Stimulated activated CD4-positive, alpha-beta T cell treated with anti-CD3 and anti-CD28 coated beads, TNF-alpha, amount 100 ng/mL, for 1 hour (primary cell): ENCODE measurements at regions not wholly inside any gene's neighbourhood (a gene's known extent, or its start where the extent isn't known, plus 50 kb on each side); places are given as distances from the start of the nearest gene placed in this dataset.
"Not testable (repeated sequence)": the region's sequence is repeated elsewhere in the genome, so short reads cannot be mapped to it uniquely, and the experiment has no call there.

Experiments
- DNase-seq, 3 donors: peaks; one replicate each; pipeline ENCODE4 v3.0.0-alpha.2; 2020; ENCODE audit warnings: low read depth in 3 of 3, low spot score in 1 of 3

- no peak for DNase-seq
Measured at GRCh38 chr14:37890095-37890494, 294.7 kb downstream of the TTC6 start.

- not testable (repeated sequence) for DNase-seq
Measured at GRCh38 chr14:37891500-37891899, 296.1 kb downstream of the TTC6 start.

GRCh38 chr14:37894463-37894862 lies 299.0 kb downstream of the TTC6 start:
- no peak for DNase-seq

GRCh38 chr14:37899365-37899764 lies 303.9 kb downstream of the TTC6 start:
- no peak for DNase-seq

- DNase-seq: no peak
Measured at GRCh38 chr14:37900561-37900960, 305.1 kb downstream of the TTC6 start.

GRCh38 chr14:37901978-37902377 lies 305.7 kb upstream of the SSTR1 start:
- no peak for DNase-seq

GRCh38 chr14:37903343-37904191 lies 304.1 kb upstream of the SSTR1 start:
- no peak for DNase-seq

GRCh38 chr14:37924622-37925021 lies 283.1 kb upstream of the SSTR1 start:
- no peak for DNase-seq

GRCh38 chr14:37932008-37932407 lies 275.7 kb upstream of the SSTR1 start:
- DNase-seq: no peak

GRCh38 chr14:37932481-37932880 lies 275.2 kb upstream of the SSTR1 start:
- DNase-seq: no peak

GRCh38 chr14:37936971-37937370 lies 270.7 kb upstream of the SSTR1 start:
- DNase-seq: no peak

GRCh38 chr14:37939442-37940028 lies 268.2 kb upstream of the SSTR1 start:
- DNase-seq: no peak

- no peak for DNase-seq
Measured at GRCh38 chr14:37945959-37946358, 261.7 kb upstream of the SSTR1 start.

GRCh38 chr14:37946819-37947218 lies 260.9 kb upstream of the SSTR1 start:
- DNase-seq: no peak

- no peak for DNase-seq
Measured at GRCh38 chr14:37948266-37948665, 259.4 kb upstream of the SSTR1 start.

GRCh38 chr14:37968664-37969240 lies 239.0 kb upstream of the SSTR1 start:
- no peak for DNase-seq

- DNase-seq: no peak
Measured at GRCh38 chr14:37969511-37969979, 238.2 kb upstream of the SSTR1 start.

GRCh38 chr14:37970696-37971095 lies 237.0 kb upstream of the SSTR1 start:
- no peak for DNase-seq

- DNase-seq: no peak
Measured at GRCh38 chr14:37972941-37973887, 234.5 kb upstream of the SSTR1 start.

- DNase-seq: no peak
Measured at GRCh38 chr14:37974421-37974820, 233.3 kb upstream of the SSTR1 start.

GRCh38 chr14:37977481-37977880 lies 230.2 kb upstream of the SSTR1 start:
- DNase-seq: no peak
